ENCODE measurements at regions not wholly inside any gene's neighbourhood (a gene's known extent, or its start where the extent isn't known, plus 50 kb on each side); places are given as distances from the start of the nearest gene placed in this dataset.

DNA sequence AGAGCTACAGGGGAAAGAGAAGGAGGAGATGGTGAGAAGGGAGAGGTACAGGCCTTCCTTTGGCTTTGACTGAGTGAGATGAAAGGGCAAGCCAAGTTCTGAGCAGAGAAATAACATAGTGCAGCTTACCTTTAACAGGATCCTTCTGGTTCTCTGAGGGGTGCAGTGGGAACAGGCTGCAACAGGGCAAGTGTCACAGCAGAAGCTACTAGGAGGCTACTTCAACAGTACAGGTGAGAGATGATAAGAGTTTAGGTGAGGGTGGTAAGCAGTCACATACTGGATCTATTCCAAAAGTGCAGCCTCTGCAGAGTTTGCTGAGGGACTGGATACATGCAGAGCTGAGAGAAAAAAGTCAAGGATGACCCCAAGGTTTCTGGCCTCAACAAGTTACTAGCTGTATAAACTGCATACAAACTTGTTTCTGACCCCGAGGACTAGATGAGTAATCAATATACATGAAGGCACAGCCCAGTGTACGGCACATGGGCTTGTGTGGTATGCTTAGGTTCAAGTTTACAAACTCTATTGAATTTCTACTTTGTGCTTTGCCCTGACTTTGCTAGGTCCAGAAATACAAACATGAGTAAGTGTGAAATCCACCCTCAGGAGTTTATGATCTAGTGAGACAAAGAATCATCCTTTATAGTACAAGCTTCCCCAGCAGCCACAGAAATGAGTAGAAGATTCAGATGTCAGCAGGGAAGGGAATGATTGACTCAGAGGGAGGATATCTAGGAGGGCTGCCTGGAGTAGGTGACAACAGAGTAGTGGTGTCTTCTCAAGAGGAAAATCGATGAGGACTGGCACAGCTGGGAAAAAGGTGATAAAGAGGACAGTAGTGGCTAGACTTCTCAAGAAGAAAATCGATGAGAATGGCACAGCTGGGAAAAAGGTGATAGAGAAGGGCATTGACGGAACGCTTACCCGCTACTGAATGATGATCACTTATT, 78.2 kb upstream of the TJP1 start:
- Histone ChIP-seq H3K36me3 (ENCODE audit: control insufficient read depth, insufficient read depth, low read length) (no peaks in the 10 kb centered on the region), H3K4me3 (ENCODE audit: low read depth, low read length) (no peak overlapping the region), H3K27me3 (ENCODE audit: control insufficient read depth, insufficient read depth, low read length) (no peaks in the 10 kb centered on the region)
- ChIA-PET POLR2A (no interaction called here), CTCF (interaction anchor here (0.6 to 1.1 kb wide), 4 partner anchors 10 to 75 kb away, joined by 3 read pairs; no protein-coding TSS in a partner anchor)
- no peak for TF ChIP-seq CTCF (IDR thresholded peaks at IDR 0.05; ENCODE audit: insufficient read depth, low read depth, low read length)
- no peak for DNase-seq (ENCODE audit: low read depth)

- ChIA-PET POLR2A (no interaction called here), CTCF (no interaction called here)
- Histone ChIP-seq H3K4me3 (ENCODE audit: low read depth, low read length) (no peak overlapping the region), H3K36me3 (ENCODE audit: control insufficient read depth, insufficient read depth, low read length) (no peaks in the 10 kb centered on the region), H3K27me3 (ENCODE audit: control insufficient read depth, insufficient read depth, low read length) (no peaks in the 10 kb centered on the region; the same call in 1 of the 2 replicates)
- DNase-seq (ENCODE audit: low read depth), result no peak
- no peak for TF ChIP-seq CTCF (IDR thresholded peaks at IDR 0.05; ENCODE audit: insufficient read depth, low read depth, low read length)
Measured at GRCh38 chr15:29896062-29896461, 73.8 kb upstream of the TJP1 start.

DNA sequence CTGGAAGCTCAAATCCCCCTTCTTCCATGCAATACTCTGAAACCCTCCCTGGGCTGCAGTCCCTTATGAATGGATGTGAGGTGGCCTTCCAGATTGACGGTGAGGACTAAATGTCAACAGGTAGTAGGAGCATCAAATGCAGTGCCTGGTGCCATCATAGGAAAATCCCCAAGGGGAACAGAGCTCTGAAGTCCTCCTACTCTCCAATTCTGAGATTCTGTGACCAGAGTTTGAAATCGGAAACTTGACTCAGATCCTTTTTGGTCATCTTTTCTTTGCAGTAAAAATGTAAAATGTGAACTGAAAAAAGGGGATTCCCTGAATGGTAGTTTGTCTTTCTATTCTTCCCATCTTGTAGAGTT, 68.8 kb upstream of the TJP1 start:
- Histone ChIP-seq H3K36me3 (ENCODE audit: control insufficient read depth, insufficient read depth, low read length) (no peaks in the 10 kb centered on the region), H3K27me3 (ENCODE audit: control insufficient read depth, insufficient read depth, low read length) (no peaks in the 10 kb centered on the region; the same call in 1 of the 2 replicates), H3K4me3 (ENCODE audit: low read depth, low read length) (no peak overlapping the region)
- no peak for DNase-seq (ENCODE audit: low read depth)
- ChIA-PET POLR2A (interaction anchor here (0.7 kb wide), 1 partner anchor 10 kb away, joined by 3 read pairs; no protein-coding TSS in a partner anchor), CTCF (interaction anchor here (0.6 kb wide), 1 partner anchor 10 kb away, joined by 3 read pairs; no protein-coding TSS in a partner anchor)
- TF ChIP-seq CTCF (IDR thresholded peaks at IDR 0.05; ENCODE audit: insufficient read depth, low read depth, low read length), result no peak

- POLR2A ChIA-PET, result interaction anchor here (0.7 kb wide), 1 partner anchor 9 kb away, joined by 3 read pairs; no protein-coding TSS in a partner anchor
- CTCF ChIA-PET, result interaction anchor here (0.6 kb wide), 1 partner anchor 11 kb away, joined by 3 read pairs; no protein-coding TSS in a partner anchor
- no peak overlapping the region for H3K4me3 ChIP-seq (ENCODE audit: low read depth, low read length)
- H3K27me3 ChIP-seq (ENCODE audit: control insufficient read depth, insufficient read depth, low read length), result no peaks in the 10 kb centered on the region; the same call in 1 of the 2 replicates
- no peak for DNase-seq (ENCODE audit: low read depth)
- no peaks in the 10 kb centered on the region for H3K36me3 ChIP-seq (ENCODE audit: control insufficient read depth, insufficient read depth, low read length)
- no peak for TF ChIP-seq CTCF (IDR thresholded peaks at IDR 0.05; ENCODE audit: insufficient read depth, low read depth, low read length)
Measured at GRCh38 chr15:29890336-29891095, 68.2 kb upstream of the TJP1 start.

Measured in BJ (cell line).